PC-3 (cell line): ENCODE measurements at regions not wholly inside any gene's neighbourhood (a gene's known extent, or its start where the extent isn't known, plus 50 kb on each side); places are given as distances from the start of the nearest gene placed in this dataset.

Source experiments
- ATAC-seq: fragments of 200-7000 bp; cut with Tn5 transposase; 2 replicates; pipeline ENCODE4 v1.9.1; 2020; ENCODE audit warnings: mild to moderate bottlenecking, moderate library complexity
- BruUV-seq: library from RNA; stranded (reverse); fragments of 400-500 nt; replicated peaks from 2 replicates; lab custom pipeline; 2021; lab: Mats Ljungman, UMichigan
- CTCF ChIA-PET: fragments of 300-600 bp; sonication (Branson Sonifier 250); formaldehyde crosslinking; loops from one replicate; lab custom pipeline; 2022; ENCODE audit warnings: antibody characterized with exemption; lab: Charles Lee
- POLR2A ChIA-PET: fragments of 300-600 bp; sonication (Branson Sonifier 250); formaldehyde crosslinking; loops from one replicate; lab custom pipeline; 2022; ENCODE audit warnings: antibody characterized with exemption; ENCODE audit not compliant: unreplicated experiment; lab: Charles Lee
- DNase-seq: peaks from one replicate; pipeline ENCODE4 v3.0.0-alpha.2; 2015
- H2AFZ ChIP-seq: fragments of 300-600 bp; sonication (generic); 2 replicates; pipeline ENCODE4 v1.6.0; 2016; ENCODE audit warnings: antibody characterized with exemption, low read length
- H3F3A ChIP-seq: fragments of 300-600 bp; sonication (generic); one replicate; pipeline ENCODE4 v1.6.0; 2017; ENCODE audit warnings: antibody characterized with exemption, low read length, control low read depth, mild to moderate bottlenecking; ENCODE audit not compliant: unreplicated experiment
- H3K27ac ChIP-seq: fragments of 300-600 bp; sonication (generic); 2 replicates; pipeline ENCODE4 v1.5.1; 2016; ENCODE audit warnings: mild to moderate bottlenecking, low read length
- H3K27me3 ChIP-seq: fragments of 300-600 bp; sonication (generic); 2 replicates; pipeline ENCODE4 v1.6.1; 2016; ENCODE audit warnings: low read length, mixed read lengths
- H3K36me3 ChIP-seq: fragments of 300-600 bp; sonication (generic); 2 replicates; pipeline ENCODE4 v1.6.1; 2016; ENCODE audit warnings: low read depth, mixed run types, low read length, mixed read lengths
- H3K4me1 ChIP-seq: fragments of 300-600 bp; sonication (generic); 2 replicates; pipeline ENCODE4 v1.5.1; 2016; ENCODE audit warnings: low read length; ENCODE audit not compliant: insufficient read depth
- H3K4me2 ChIP-seq: fragments of 300-600 bp; sonication (generic); 2 replicates; pipeline ENCODE4 v1.6.0; 2016; ENCODE audit warnings: low read length
- H3K4me3 ChIP-seq: fragments of 300-600 bp; sonication (generic); 2 replicates; pipeline ENCODE4 v1.5.1; 2016; ENCODE audit warnings: mild to moderate bottlenecking, low read length, mixed read lengths
- H3K79me2 ChIP-seq: fragments of 300-600 bp; sonication (generic); 2 replicates; pipeline ENCODE4 v1.6.1; 2017; ENCODE audit warnings: low read length, mixed read lengths
- H3K9ac ChIP-seq: fragments of 300-600 bp; sonication (generic); 2 replicates; pipeline ENCODE4 v1.6.0; 2016; ENCODE audit warnings: mild to moderate bottlenecking, low read length
- H3K9me2 ChIP-seq: fragments of 300-600 bp; sonication (generic); replicated peaks from 2 replicates; pipeline ENCODE4 v1.6.1; 2016; ENCODE audit warnings: mixed run types, low read length, mixed read lengths
- H3K9me3 ChIP-seq: fragments of 300-600 bp; sonication (generic); 2 replicates; pipeline ENCODE4 v1.6.1; 2016; ENCODE audit warnings: low read length, mixed read lengths
- H4K20me1 ChIP-seq: fragments of 300-600 bp; sonication (generic); 2 replicates; pipeline ENCODE4 v1.6.1; 2016; ENCODE audit warnings: low read length, mixed read lengths
- CTCF ChIP-seq: fragments of 300-600 bp; sonication (generic); conservative IDR thresholded peaks from 2 replicates; pipeline ENCODE4 v1.5.1; 2017; ENCODE audit warnings: antibody characterized with exemption, low read depth, mild to moderate bottlenecking, low read length
- EZH2 ChIP-seq: fragments of 300-600 bp; sonication (generic); IDR thresholded peaks from one replicate; pipeline ENCODE4 v1.6.1; 2017; ENCODE audit warnings: antibody characterized with exemption, mild to moderate bottlenecking, low read length; ENCODE audit not compliant: unreplicated experiment
- EZH2phosphoT487 ChIP-seq: fragments of 300-600 bp; sonication (generic); IDR thresholded peaks from 2 replicates; pipeline ENCODE4 v1.6.1; 2018; ENCODE audit warnings: mild to moderate bottlenecking, antibody characterized with exemption, low read length, borderline replicate concordance
- intact Hi-C: fragments of 100-400 bp; cut with micrococcal nuclease; formaldehyde crosslinking; loops from 2 replicates; pipeline ENCODE4 v1.9.0; 2023

- ChIA-PET CTCF (no interaction called here), POLR2A (interaction anchor here (0.6 kb wide), 1 partner anchor 925 kb away, joined by 3 read pairs; no protein-coding TSS in a partner anchor)
- Histone ChIP-seq H3F3A (no peaks in the 10 kb centered on the region), H2AFZ (no peak overlapping the region), H3K4me2 (no peak overlapping the region), H3K27ac (no peak overlapping the region), H4K20me1 (no peaks in the 10 kb centered on the region), H3K79me2 (no peaks in the 10 kb centered on the region), H3K9me3 (no peaks in the 10 kb centered on the region), H3K9me2 (no peaks in the 10 kb centered on the region), H3K4me1 (peaks cover 21% of the 10 kb centered on the region), H3K9ac (no peak overlapping the region), H3K4me3 (no peak overlapping the region), H3K36me3 (no peaks in the 10 kb centered on the region), H3K27me3 (no peaks in the 10 kb centered on the region)
- DNase-seq (peak; percentile 42), ATAC-seq (peak; percentile 47; the same call in 1 of the 2 replicates)
- BruUV-seq = no TSS peak
- TF ChIP-seq EZH2 (no peak), EZH2phosphoT487 (no peak), CTCF (no peak)
- intact Hi-C loops = no loop called here
Measured at GRCh38 chr7:46494028-46494427, 573.0 kb upstream of the IGFBP3 start.

- Histone ChIP-seq H3K27me3 (no peaks in the 10 kb centered on the region), H4K20me1 (no peaks in the 10 kb centered on the region), H3K79me2 (no peaks in the 10 kb centered on the region), H3K4me2 (no peak overlapping the region), H3K9ac (no peak overlapping the region), H3K4me3 (no peak overlapping the region), H3K4me1 (peaks cover 21% of the 10 kb centered on the region), H2AFZ (no peak overlapping the region), H3K36me3 (no peaks in the 10 kb centered on the region), H3K9me2 (no peaks in the 10 kb centered on the region), H3F3A (no peaks in the 10 kb centered on the region), H3K9me3 (no peaks in the 10 kb centered on the region), H3K27ac (0 out of 2 replicates have a peak overlapping the region, but pooled peaks have one; percentile 16)
- TF ChIP-seq EZH2phosphoT487 = no peak
- TF ChIP-seq CTCF = no peak; the same call in 1 of the 2 replicates
- no peak for TF ChIP-seq EZH2
- POLR2A ChIA-PET = no interaction called here
- no peak for ATAC-seq
- BruUV-seq = no TSS peak
- no peak for DNase-seq
- intact Hi-C loops = no loop called here
- CTCF ChIA-PET = no interaction called here
Measured at GRCh38 chr7:46493196-46493595, 572.1 kb upstream of the IGFBP3 start.

- H3K27ac ChIP-seq = peak overlapping the region; percentile 16; the same call in 1 of the 2 replicates
- no peaks in the 10 kb centered on the region for H3F3A ChIP-seq
- no peak for TF ChIP-seq EZH2phosphoT487
- TF ChIP-seq EZH2 = no peak
- no peak for TF ChIP-seq CTCF
- ATAC-seq (peak; percentile 68), DNase-seq (peak; percentile 73)
- H4K20me1 ChIP-seq = no peaks in the 10 kb centered on the region
- no peaks in the 10 kb centered on the region for H3K79me2 ChIP-seq
- H3K4me3 ChIP-seq = no peak overlapping the region
- H3K9me2 ChIP-seq = no peaks in the 10 kb centered on the region
- no peaks in the 10 kb centered on the region for H3K27me3 ChIP-seq
- ChIA-PET CTCF (no interaction called here), POLR2A (no interaction called here)
- H3K9me3 ChIP-seq = no peaks in the 10 kb centered on the region
- BruUV-seq = no TSS peak
- no peaks in the 10 kb centered on the region for H3K36me3 ChIP-seq
- no peak overlapping the region for H2AFZ ChIP-seq
- peaks cover 25% of the 10 kb centered on the region for H3K4me1 ChIP-seq
- intact Hi-C loops = no loop called here
- no peak overlapping the region for H3K9ac ChIP-seq
- H3K4me2 ChIP-seq = no peak overlapping the region
Measured at GRCh38 chr7:46492466-46492865, 571.4 kb upstream of the IGFBP3 start.
